Liver (tissue), 8 donors: ENCODE measurements at regions not wholly inside any gene's neighbourhood (a gene's known extent, or its start where the extent isn't known, plus 50 kb on each side); places are given as distances from the start of the nearest gene placed in this dataset.

Experiments
- DNase-seq: peaks from one replicate; pipeline ENCODE4 v3.0.0-alpha.2; 2017; ENCODE audit warnings: low spot score
- H3K27ac ChIP-seq, 2 donors: one replicate each; pipeline ENCODE4 v1.7.0; 2013; ENCODE audit warnings: inconsistent platforms in 2 of 2, low read length in 2 of 2, control low read depth in 1 of 2, low read depth in 1 of 2, mild to moderate bottlenecking in 1 of 2
- H3K27me3 ChIP-seq, 4 donors: one replicate each; pipeline versions ENCODE4 v1.6.1 to v1.7.0; 2013; ENCODE audit warnings: low read length in 3 of 4, inconsistent platforms in 1 of 4, mild to moderate bottlenecking in 1 of 4, moderate library complexity in 1 of 4; ENCODE audit not compliant: control insufficient read depth in 4 of 4, insufficient read depth in 4 of 4
- H3K36me3 ChIP-seq, 4 donors: one replicate each; pipeline versions ENCODE4 v1.6.1 to v1.7.0; 2013; ENCODE audit warnings: low read length in 3 of 4, mild to moderate bottlenecking in 3 of 4, low read depth in 1 of 4, moderate library complexity in 1 of 4; ENCODE audit not compliant: control insufficient read depth in 4 of 4, insufficient read depth in 3 of 4
- H3K4me1 ChIP-seq, 4 donors: one replicate each; pipeline versions ENCODE4 v1.6.1 to v1.7.0; 2013; ENCODE audit warnings: low read length in 3 of 4, mild to moderate bottlenecking in 3 of 4, moderate library complexity in 1 of 4; ENCODE audit not compliant: control insufficient read depth in 4 of 4, insufficient read depth in 4 of 4
- H3K4me3 ChIP-seq, 3 donors: one replicate each; pipeline versions ENCODE4 v1.6.1 to v1.7.0; 2013; ENCODE audit warnings: low read length in 3 of 3, control low read depth in 1 of 3, low read depth in 1 of 3, mild to moderate bottlenecking in 1 of 3
- H3K9ac ChIP-seq, 2 donors: one replicate each; pipeline ENCODE4 v1.7.0; 2013; ENCODE audit warnings: low read length in 2 of 2, mild to moderate bottlenecking in 2 of 2, moderate library complexity in 2 of 2, control low read depth in 1 of 2, low read depth in 1 of 2
- H3K9me3 ChIP-seq, 4 donors: one replicate each; pipeline versions ENCODE4 v1.6.1 to v1.7.0; 2013; ENCODE audit warnings: low read length in 3 of 4; ENCODE audit not compliant: control insufficient read depth in 4 of 4
- CTCF ChIP-seq: fragments of 150-350 bp; IDR thresholded peaks from 2 replicates; pipeline ENCODE4 v1.5.1; 2017; ENCODE audit warnings: improper control_type of control experiment, low read depth, low read length; ENCODE audit not compliant: missing input control
- EGR1 ChIP-seq, 2 donors: IDR thresholded peaks; 2 replicates each; pipeline ENCODE4 v1.6.1; 2016 to 2018; ENCODE audit warnings: antibody characterized with exemption in 2 of 2, low read depth in 2 of 2
- FOXA1 ChIP-seq: IDR thresholded peaks from 2 replicates; pipeline ENCODE4 v1.6.1; 2016; ENCODE audit warnings: antibody characterized with exemption
- FOXA2 ChIP-seq: IDR thresholded peaks from 2 replicates; pipeline ENCODE4 v1.6.1; 2016; ENCODE audit warnings: antibody characterized with exemption
- GABPA ChIP-seq, 2 donors: IDR thresholded peaks in 1 of 2; conservative IDR thresholded peaks in 1 of 2; 2 replicates each; pipeline ENCODE4 v1.6.1; 2016; ENCODE audit warnings: antibody characterized with exemption in 2 of 2, mild to moderate bottlenecking in 1 of 2, moderate library complexity in 1 of 2
- HNF4A ChIP-seq, 2 donors: conservative IDR thresholded peaks; 2 replicates each; pipeline ENCODE4 v1.6.1; 2016; ENCODE audit warnings: antibody characterized with exemption in 2 of 2, mild to moderate bottlenecking in 2 of 2
- HNF4G ChIP-seq: IDR thresholded peaks from 2 replicates; pipeline ENCODE4 v1.6.1; 2016; ENCODE audit warnings: antibody characterized with exemption
- JUND ChIP-seq, 2 donors: IDR thresholded peaks; 2 replicates each; pipeline ENCODE4 v1.6.1; 2016; ENCODE audit warnings: antibody characterized with exemption in 2 of 2
- NR2F2 ChIP-seq: IDR thresholded peaks from 2 replicates; pipeline ENCODE4 v1.6.1; 2016; ENCODE audit warnings: antibody characterized with exemption
- RAD21 ChIP-seq, 2 donors: IDR thresholded peaks; 2 replicates each; pipeline ENCODE4 v1.6.1; 2016; ENCODE audit warnings: antibody characterized with exemption in 2 of 2, mild to moderate bottlenecking in 2 of 2
- REST ChIP-seq: IDR thresholded peaks from 2 replicates; pipeline ENCODE4 v1.6.1; 2016; ENCODE audit warnings: antibody characterized with exemption, mild to moderate bottlenecking
- RXRA ChIP-seq, 2 donors: IDR thresholded peaks; 2 replicates each; pipeline ENCODE4 v1.6.1; 2017 to 2018; ENCODE audit warnings: antibody characterized with exemption in 2 of 2, mild to moderate bottlenecking in 1 of 2
- SP1 ChIP-seq: IDR thresholded peaks from 2 replicates; pipeline ENCODE4 v1.6.1; 2018; ENCODE audit warnings: antibody characterized with exemption, mild to moderate bottlenecking
- TAF1 ChIP-seq: conservative IDR thresholded peaks from 2 replicates; pipeline ENCODE4 v1.6.1; 2016; ENCODE audit warnings: antibody characterized with exemption, mild to moderate bottlenecking
- YY1 ChIP-seq: IDR thresholded peaks from 2 replicates; pipeline ENCODE4 v1.6.1; 2016; ENCODE audit warnings: antibody characterized with exemption, mild to moderate bottlenecking
- ZBTB33 ChIP-seq: IDR thresholded peaks from 2 replicates; pipeline ENCODE4 v1.6.1; 2016; ENCODE audit warnings: antibody characterized with exemption
- WGBS: extraction: QIAGEN DNeasy Blood & Tissue Kit; methylation state at CpG from one replicate; pipeline ENCODE4 v1.1.7; 2013; 5-methylcytosine and 5-hydroxymethylcytosine counted together
- TF ChIP-seq, protein P1 (sequence below): IDR thresholded peaks from 2 replicates; pipeline ENCODE4 v1.6.1; 2016; ENCODE audit warnings: antibody characterized with exemption
- TF ChIP-seq, protein P2 (sequence below): IDR thresholded peaks from 2 replicates; pipeline ENCODE4 v1.6.1; 2016; ENCODE audit warnings: antibody characterized with exemption
- donor health status: healthy.
- donor health status: healthy.
- donor health status: healthy.
- donor health status: healthy.
- donor health status: healthy.

GRCh38 chr18:78390348-78390951 lies 589.2 kb upstream of the SALL3 start:
- Histone ChIP-seq H3K27me3 (no peaks in the 10 kb centered on the region), H3K4me1 (no peaks in the 10 kb centered on the region), H3K4me3 (no peak overlapping the region), H3K27ac (no peak overlapping the region), H3K9ac (no peak overlapping the region), H3K9me3 (peaks cover 0 to 5% (median 2%) of the 10 kb centered on the region in 4 donors), H3K36me3 (no peaks in the 10 kb centered on the region)
- no peak for DNase-seq
- 88% methylated on average over 34 of the region's 34 CpGs for WGBS
- TF ChIP-seq FOXA2: no peak
- TF ChIP-seq GABPA (IDR thresholded peaks at IDR 0.05 in 1 of 2, conservative IDR thresholded peaks at IDR 0.05 in 1 of 2): no peak
- TF ChIP-seq HNF4A (conservative IDR thresholded peaks at IDR 0.05): no peak
- no peak for TF ChIP-seq CTCF
- TF ChIP-seq RAD21 (IDR thresholded peaks at IDR 0.05): no peak
- TF ChIP-seq, protein P1, sequence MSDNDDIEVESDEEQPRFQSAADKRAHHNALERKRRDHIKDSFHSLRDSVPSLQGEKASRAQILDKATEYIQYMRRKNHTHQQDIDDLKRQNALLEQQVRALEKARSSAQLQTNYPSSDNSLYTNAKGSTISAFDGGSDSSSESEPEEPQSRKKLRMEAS: no peak
- no peak for TF ChIP-seq NR2F2
- TF ChIP-seq HNF4G: no peak
- no peak for TF ChIP-seq YY1
- TF ChIP-seq, protein P2, sequence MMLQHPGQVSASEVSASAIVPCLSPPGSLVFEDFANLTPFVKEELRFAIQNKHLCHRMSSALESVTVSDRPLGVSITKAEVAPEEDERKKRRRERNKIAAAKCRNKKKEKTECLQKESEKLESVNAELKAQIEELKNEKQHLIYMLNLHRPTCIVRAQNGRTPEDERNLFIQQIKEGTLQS: no peak
- no peak for TF ChIP-seq SP1
- TF ChIP-seq RXRA (IDR thresholded peaks at IDR 0.05): no peak
- TF ChIP-seq TAF1: no peak
- no peak for TF ChIP-seq EGR1 (IDR thresholded peaks at IDR 0.05; ENCODE audit: low read depth in 2 of 2)
- TF ChIP-seq REST: no peak
- TF ChIP-seq ZBTB33: no peak
- no peak for TF ChIP-seq FOXA1
- TF ChIP-seq JUND (IDR thresholded peaks at IDR 0.05): no peak
